BE2C (cell line): ENCODE measurements at regions not wholly inside any gene's neighbourhood (a gene's known extent, or its start where the extent isn't known, plus 50 kb on each side); places are given as distances from the start of the nearest gene placed in this dataset.
"Not testable (repeated sequence)": the region's sequence is repeated elsewhere in the genome, so short reads cannot be mapped to it uniquely, and the experiment has no call there.

Experiments used
- DNase-seq: peaks from one replicate; pipeline ENCODE4 v3.0.0-alpha.2; 2020
- H3K27me3 ChIP-seq: fragments of 250-450 bp; sonication (Bioruptor Pico); 2 replicates; pipeline ENCODE4 v1.5.1; 2020; ENCODE audit warnings: mild to moderate bottlenecking
- H3K36me3 ChIP-seq: fragments of 250-450 bp; sonication (Bioruptor Pico); 2 replicates; pipeline ENCODE4 v1.5.1; 2020; ENCODE audit warnings: mild to moderate bottlenecking
- H3K4me1 ChIP-seq: fragments of 250-450 bp; sonication (Bioruptor Pico); 2 replicates; pipeline ENCODE4 v1.5.1; 2020
- H3K4me3 ChIP-seq: 2 replicates; pipeline ENCODE4 v1.5.1; 2011; ENCODE audit warnings: low read depth, low read length
- H3K9me3 ChIP-seq: fragments of 250-450 bp; sonication (Bioruptor Pico); 2 replicates; pipeline ENCODE4 v1.5.1; 2020
- TF ChIP-seq, protein P1 (sequence below): IDR thresholded peaks from 2 replicates; pipeline ENCODE4 v1.5.1; 2012; ENCODE audit warnings: mild to moderate bottlenecking, low read depth, low read length

DNA sequence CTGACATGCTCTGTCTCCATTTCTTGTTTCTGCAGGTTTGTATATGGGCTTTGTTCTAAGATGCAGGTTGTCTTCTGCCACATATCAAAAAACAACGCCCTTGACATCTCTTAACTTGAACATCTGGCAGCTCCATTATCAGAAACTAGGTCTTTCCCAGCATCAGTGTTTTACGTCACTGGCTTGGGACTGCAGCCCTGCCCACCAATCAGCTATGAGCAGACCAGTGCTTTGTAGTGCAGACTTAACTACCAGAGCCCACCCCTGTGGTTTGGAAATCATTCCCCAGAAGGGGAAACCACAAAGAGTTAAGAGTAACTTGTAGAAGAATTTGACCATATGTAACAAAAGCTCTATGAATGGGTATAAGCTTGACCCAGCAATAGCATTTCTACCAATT lies 132.4 kb downstream of the SEPTIN14 start:
- H3K36me3 ChIP-seq: no peaks in the 10 kb centered on the region
- TF ChIP-seq, protein P1, sequence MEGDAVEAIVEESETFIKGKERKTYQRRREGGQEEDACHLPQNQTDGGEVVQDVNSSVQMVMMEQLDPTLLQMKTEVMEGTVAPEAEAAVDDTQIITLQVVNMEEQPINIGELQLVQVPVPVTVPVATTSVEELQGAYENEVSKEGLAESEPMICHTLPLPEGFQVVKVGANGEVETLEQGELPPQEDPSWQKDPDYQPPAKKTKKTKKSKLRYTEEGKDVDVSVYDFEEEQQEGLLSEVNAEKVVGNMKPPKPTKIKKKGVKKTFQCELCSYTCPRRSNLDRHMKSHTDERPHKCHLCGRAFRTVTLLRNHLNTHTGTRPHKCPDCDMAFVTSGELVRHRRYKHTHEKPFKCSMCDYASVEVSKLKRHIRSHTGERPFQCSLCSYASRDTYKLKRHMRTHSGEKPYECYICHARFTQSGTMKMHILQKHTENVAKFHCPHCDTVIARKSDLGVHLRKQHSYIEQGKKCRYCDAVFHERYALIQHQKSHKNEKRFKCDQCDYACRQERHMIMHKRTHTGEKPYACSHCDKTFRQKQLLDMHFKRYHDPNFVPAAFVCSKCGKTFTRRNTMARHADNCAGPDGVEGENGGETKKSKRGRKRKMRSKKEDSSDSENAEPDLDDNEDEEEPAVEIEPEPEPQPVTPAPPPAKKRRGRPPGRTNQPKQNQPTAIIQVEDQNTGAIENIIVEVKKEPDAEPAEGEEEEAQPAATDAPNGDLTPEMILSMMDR: no peak
- H3K4me1 ChIP-seq: no peaks in the 10 kb centered on the region
- DNase-seq: no peak
- H3K9me3 ChIP-seq: no peaks in the 10 kb centered on the region
- no peak overlapping the region for H3K4me3 ChIP-seq
- H3K27me3 ChIP-seq: no peaks in the 10 kb centered on the region

- Histone ChIP-seq H3K4me1 (no peaks in the 10 kb centered on the region), H3K9me3 (no peaks in the 10 kb centered on the region), H3K27me3 (no peaks in the 10 kb centered on the region), H3K4me3 (no peak overlapping the region), H3K36me3 (no peaks in the 10 kb centered on the region)
- peak; percentile 20 for DNase-seq
- TF ChIP-seq, protein P1: no peak
Measured at GRCh38 chr7:55723621-55723941, 139.0 kb downstream of the SEPTIN14 start.

DNA sequence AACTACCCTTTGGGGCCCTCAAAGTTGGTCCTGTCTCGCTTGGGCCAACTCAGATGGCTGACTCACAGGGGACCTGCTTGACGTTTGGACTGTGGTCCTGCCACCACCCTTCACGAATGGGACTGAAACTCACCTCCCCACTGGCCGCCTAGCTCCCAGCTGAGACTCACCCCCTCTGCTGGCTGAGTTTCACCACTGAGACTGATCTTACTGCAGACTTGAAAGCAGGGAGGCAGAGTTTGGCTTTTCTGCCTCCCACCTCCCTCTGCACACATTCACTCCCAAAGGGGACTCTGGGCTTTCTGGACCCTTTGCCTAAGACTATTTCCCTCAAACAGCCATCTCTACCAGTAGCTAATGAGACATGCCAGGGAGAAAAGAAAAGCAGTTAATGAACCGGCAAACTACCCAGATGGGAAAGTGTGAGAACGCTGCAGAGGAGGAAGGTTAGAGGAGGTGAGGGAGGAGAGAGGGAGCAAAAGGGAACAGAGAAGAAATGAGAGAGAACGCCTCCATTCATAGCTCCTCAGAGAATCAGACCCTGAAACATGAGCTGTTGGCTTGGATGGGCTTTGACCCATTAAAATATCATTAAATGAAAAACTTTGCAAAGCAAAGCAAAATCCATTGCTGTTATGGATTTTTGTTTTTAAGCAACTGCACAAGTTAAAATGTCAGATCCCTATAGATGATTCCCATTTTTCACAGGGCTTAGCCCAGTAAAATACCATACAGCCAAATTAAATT lies 139.5 kb downstream of the SEPTIN14 start:
- not testable (repeated sequence) for H3K36me3 ChIP-seq, H3K4me1 ChIP-seq, DNase-seq, H3K27me3 ChIP-seq, H3K4me3 ChIP-seq, H3K9me3 ChIP-seq
- TF ChIP-seq, protein P1: peak; percentile 8; the same call in 1 of the 2 replicates

- H3K9me3 ChIP-seq, H3K4me3 ChIP-seq, H3K36me3 ChIP-seq, H3K4me1 ChIP-seq, DNase-seq, H3K27me3 ChIP-seq: not testable (repeated sequence)
Measured at GRCh38 chr7:55721004-55721403, 141.5 kb downstream of the SEPTIN14 start.

GRCh38 chr7:55715247-55715867 lies 143.1 kb upstream of the VOPP1 start:
- H3K9me3 ChIP-seq, DNase-seq, H3K36me3 ChIP-seq, H3K27me3 ChIP-seq, H3K4me3 ChIP-seq, H3K4me1 ChIP-seq: not testable (repeated sequence)

- not testable (repeated sequence) for DNase-seq, H3K4me3 ChIP-seq, H3K9me3 ChIP-seq, H3K27me3 ChIP-seq, H3K36me3 ChIP-seq, H3K4me1 ChIP-seq
Measured at GRCh38 chr7:55714370-55714769, 142.1 kb upstream of the VOPP1 start.

- not testable (repeated sequence) for DNase-seq, H3K4me1 ChIP-seq, H3K27me3 ChIP-seq, H3K36me3 ChIP-seq, H3K4me3 ChIP-seq, H3K9me3 ChIP-seq
Measured at GRCh38 chr7:55710312-55710711, 138.0 kb upstream of the VOPP1 start.

GRCh38 chr7:55708028-55708427 lies 135.7 kb upstream of the VOPP1 start:
- DNase-seq, H3K27me3 ChIP-seq, H3K36me3 ChIP-seq, H3K4me1 ChIP-seq, H3K4me3 ChIP-seq, H3K9me3 ChIP-seq: not testable (repeated sequence)

DNA sequence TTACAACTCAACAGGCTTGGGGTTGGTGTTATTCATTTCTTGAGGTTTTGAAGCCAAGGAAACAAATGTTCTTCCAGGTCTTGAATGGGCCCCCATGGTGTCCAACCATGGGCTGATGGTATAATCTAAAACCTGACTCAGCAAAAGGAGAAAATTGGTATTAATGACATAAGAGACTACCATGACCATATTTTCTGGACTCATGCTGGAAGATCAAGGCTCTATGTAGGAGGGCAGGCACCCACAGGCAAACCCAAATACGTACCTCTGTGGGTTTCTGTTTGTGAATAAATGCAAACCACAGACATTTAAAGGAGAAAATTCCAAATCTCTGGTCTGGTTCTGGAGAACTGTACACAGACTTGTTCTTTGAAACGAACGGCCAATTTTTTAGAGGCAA lies 135.1 kb upstream of the VOPP1 start:
- H3K4me1 ChIP-seq, H3K9me3 ChIP-seq, H3K4me3 ChIP-seq, DNase-seq, H3K36me3 ChIP-seq, H3K27me3 ChIP-seq: not testable (repeated sequence)

GRCh38 chr7:55706451-55707195 lies 134.3 kb upstream of the VOPP1 start:
- not testable (repeated sequence) for DNase-seq, H3K4me1 ChIP-seq, H3K27me3 ChIP-seq, H3K9me3 ChIP-seq, H3K36me3 ChIP-seq, H3K4me3 ChIP-seq

- H3K9me3 ChIP-seq, DNase-seq, H3K27me3 ChIP-seq, H3K4me3 ChIP-seq, H3K36me3 ChIP-seq, H3K4me1 ChIP-seq: not testable (repeated sequence)
Measured at GRCh38 chr7:55705728-55706450, 133.6 kb upstream of the VOPP1 start.

- H3K4me1 ChIP-seq, H3K27me3 ChIP-seq, DNase-seq, H3K4me3 ChIP-seq, H3K36me3 ChIP-seq, H3K9me3 ChIP-seq: not testable (repeated sequence)
Measured at GRCh38 chr7:55702831-55703230, 130.5 kb upstream of the VOPP1 start.
